NCI-H1694 treated with DMSO at 0.1 percent for 48 hours (cell line): ENCODE measurements at regions not wholly inside any gene's neighbourhood (a gene's known extent, or its start where the extent isn't known, plus 50 kb on each side); places are given as distances from the start of the nearest gene placed in this dataset.
"Not testable (repeated sequence)": the region's sequence is repeated elsewhere in the genome, so short reads cannot be mapped to it uniquely, and the experiment has no call there.

Source experiments
- DNase-seq: peaks from one replicate; lab custom pipeline; 2025; lab: John Stamatoyannopoulos, UW

DNA sequence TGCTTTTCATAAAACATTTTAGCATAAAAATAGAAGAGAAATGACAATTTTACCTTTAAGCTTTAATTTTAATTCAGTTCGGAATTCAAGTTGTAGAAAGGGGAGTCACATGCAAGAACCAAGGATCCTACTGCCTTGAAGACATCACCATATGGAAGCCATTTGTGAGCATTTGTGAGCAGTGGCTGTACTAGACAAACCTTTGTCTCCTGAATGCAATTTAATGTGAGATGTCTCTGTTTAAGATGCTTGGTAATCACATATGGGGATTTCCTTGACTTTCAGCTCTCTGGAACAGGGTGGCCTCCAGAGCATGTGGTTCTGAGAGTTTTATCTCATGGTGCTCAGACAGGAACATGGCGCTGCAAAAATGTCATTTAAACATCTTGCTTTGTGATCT lies 421.8 kb downstream of the NYAP2 start:
- no peak for DNase-seq

DNA sequence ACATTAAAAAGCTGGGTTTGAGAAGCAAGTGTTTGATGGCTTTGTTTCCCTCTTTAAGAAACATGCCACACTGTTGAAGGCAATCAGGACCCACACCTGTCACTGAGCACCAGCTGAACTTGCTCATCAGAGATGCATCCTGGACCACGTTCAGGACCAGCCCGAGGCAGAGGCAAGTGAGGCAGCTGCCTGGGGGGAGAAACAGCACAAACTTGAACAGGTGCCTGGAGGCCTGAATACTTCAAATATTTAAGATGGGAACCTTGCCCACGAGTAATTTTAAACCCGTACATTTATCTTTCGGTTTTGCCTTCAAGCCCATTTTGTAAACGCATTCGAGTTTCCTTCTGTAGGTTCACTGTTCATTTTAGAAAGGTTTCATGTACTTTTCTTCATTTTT lies 421.3 kb downstream of the NYAP2 start:
- no peak for DNase-seq

DNA sequence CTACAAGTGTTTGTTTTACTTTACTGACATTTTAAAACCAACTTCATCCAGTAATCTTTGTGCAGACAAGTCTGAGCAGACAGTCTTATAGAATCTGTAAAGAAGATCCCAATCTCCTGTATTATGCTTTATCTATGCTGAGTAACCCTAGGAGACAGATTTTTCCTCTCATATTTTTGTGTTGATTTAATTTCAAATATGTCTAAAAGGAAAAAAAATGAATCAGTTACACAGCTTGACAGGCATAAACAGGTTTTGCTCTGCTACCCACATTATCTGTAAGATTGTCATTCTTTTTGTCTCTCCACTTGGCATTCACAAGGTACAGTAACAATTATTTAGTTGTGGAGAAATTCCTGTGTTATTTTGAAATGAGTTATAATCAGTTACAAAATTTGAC lies 415.0 kb downstream of the NYAP2 start:
- DNase-seq, result no peak

DNA sequence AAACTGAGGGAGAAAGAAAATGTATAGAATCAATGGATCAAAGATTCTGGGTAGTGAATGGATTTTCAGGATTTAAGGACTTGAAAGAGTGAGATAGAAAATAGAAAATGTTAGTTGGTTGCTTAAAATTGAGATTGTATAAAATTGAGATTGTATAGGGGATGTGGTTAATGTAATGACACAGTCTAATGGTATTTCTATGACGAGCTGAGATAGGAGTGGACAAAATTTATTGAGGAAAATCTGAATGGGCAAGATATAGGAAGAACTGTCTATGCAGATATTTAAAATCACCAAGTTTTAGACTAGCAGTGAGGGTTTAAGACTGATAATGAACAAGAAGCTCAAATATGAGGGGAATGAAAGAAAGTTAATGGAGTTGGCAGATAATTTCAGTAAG lies 406.6 kb downstream of the NYAP2 start:
- DNase-seq, result no peak

DNA sequence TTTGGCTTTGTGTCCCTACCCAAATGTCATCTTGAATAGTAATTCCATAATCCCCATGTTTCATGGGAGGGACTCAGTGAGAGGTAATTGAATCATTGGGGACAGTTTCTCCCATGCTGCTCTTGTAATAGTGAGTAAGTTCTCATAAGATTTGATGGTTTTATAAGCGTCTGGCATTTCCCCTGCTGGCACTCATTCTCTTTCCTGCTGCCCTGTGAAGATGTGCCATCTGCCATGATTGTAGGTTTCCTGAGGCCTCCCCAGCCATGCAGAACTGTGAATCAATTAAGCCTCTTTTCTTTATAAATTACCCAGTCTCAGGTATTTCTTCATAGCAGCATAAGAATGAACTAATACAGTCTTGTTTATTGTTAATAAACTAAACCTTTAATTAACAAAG lies 402.6 kb downstream of the NYAP2 start:
- DNase-seq, result not testable (repeated sequence)

DNA sequence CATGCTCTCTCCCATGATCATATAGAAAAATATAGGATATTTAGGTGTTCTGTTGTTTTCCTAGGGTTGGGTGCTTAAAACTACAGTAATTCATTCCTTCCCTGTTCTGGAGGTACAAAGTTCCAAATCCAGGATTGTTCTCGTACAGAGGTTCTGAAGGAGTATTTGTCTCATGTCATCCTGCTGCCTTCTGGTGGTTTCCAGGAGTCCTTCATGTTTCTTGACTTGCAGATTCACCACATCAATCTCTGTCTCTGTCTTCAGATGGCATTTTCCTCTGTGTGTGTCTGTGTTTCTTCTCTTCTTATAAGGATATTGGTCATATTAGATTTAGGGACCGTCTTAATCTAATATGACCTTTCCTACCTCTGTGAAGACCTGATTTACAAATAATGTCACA lies 397.9 kb downstream of the NYAP2 start:
- DNase-seq, result no peak

DNA sequence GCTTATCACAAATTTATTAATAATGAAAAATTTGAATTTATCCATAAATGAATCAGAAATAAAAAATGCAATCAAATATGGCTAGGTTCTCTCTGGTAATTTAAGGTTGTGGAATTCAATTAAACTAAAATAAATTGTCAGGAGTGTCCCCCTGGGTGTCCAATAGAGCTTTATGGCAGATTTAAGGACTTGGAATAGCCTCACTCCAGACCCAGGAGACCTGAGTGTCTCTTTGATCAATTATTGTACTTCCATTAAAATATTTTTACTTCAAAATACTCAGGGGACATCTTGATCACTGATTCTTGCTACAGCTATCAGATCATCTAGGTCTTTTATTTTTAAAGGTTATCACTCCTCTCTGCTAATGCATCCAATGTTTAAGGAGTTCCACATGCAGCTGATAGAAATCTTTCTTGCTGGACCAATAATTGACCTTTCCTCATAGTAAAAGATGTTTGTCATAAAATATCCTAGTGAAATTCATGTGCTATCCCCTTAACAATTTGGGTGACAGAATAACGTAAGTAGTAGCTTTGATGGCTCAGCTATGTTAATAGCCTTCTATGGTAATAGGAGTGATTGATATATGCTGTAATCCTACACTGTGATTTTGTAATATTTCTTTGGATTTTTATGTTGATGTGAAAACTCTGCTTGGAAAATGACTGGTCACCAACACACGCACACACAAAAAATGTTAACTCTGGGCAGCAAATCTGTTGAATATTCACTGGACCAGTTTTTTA lies 395.3 kb downstream of the NYAP2 start:
- DNase-seq, result no peak

DNA sequence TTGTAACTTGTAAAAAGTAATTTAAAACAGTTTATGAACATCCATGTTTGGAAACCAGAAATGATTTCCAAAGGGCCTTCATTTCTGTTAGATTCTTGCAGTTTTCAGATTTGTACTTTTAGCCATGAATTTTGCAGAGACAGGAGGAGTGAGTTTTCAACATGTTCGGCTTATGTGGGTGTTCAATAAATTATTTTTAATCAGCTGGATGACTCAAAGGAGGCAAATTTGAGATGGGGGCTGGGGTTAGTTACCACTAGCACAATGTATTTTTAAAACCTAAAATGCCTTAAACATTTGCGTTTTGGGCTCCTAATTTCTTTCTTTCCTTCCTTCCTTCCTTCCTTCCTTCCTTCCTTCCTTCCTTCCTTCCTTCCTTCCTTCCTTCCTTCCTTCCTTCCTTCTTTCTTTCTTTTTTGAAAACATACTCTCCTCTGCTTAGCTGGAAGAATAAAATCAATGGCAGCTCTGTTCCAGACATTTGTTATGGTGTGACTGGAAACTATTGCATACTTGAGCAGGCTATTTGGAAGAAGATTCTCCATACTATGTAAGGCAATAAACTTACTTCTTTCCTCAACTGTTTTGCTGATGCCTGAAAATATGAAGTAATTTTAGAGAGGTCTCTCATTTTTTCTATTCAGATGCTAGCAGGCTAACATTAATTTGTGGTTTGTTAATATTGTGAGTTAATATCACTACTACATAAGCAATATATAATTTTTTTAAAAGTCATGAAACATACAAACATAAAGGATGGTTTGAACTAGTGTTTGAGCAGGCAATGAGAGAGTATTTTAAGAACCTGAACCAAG lies 394.4 kb downstream of the NYAP2 start:
- no peak for DNase-seq

DNA sequence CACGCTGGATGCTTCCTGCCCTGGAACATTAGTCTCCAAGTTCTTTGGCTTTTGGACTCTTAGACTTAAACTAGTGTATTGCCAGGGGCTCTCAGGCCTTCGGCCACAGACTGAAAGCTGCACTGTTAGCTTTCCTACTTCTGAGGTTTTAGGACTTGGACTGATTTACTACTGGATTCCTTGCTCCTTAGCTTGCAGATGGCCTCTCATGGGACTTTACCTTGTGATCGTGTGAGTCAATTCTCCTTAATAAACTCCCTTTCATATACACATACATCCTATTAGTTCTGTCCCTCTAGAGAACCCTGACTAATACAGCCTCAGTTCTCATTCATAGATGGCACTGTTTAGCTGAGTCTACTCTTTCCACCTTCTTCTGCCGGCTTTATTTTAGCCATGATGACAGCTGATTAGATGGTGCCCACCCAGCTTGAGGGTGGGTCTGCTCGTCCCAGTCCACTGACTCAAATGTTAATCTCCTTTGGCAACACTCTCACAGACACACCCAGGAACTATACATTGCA lies 389.1 kb downstream of the NYAP2 start:
- DNase-seq, result no peak

DNA sequence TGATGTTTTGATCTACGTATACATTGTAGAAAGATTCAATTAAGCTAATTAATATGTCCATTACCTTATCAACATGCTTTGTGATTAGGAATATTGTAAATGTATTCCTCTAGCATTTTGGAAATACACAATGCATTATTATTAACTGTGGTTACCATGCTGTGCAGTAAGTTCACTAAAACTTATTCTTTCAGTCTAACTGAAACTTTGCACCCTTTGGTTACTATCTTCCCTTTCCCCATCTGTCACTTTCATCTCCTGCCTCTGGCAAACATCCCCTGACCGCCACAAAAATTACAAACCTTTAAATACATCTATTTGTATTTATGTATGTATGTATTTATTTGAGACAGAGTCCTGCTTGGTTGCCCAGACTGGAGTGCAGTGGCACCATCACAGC lies 388.0 kb downstream of the NYAP2 start:
- no peak for DNase-seq

DNA sequence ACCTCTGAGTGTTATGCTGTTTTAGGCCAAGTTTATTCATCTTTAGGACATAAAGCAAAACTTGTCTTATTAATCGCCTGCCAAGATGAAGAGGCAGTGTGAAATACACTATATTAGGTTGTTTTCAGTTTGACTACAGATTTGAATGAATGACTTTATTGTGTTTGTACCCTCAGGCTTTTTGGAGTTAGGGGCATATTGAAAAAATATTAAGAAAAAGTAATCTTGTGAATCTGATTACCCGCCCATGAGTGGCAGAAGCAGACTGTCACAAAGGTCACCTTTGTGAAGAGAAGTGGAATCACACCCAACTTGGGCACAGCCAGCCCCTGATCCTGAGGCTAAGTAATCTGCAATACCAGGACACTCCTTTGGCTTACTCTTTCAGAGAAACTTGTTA lies 382.5 kb downstream of the NYAP2 start:
- DNase-seq, result no peak

DNA sequence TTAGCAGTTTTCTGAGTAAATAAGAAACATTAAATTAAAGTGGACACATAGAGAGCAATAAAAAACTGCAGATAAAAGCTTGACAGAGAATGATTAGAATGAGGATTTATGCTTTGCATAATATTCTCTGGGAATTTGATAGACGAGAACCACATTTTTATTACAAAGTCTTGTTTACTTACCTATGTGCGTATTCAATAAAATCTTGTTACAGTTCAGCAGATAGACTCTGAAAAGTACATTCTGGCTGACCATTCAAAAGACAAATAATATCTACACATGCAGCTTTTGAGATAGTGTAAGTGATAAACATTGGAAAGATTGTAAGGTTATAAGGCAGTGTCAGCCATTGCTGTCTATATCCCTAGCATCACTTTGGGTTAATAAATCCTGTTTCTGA lies 381.6 kb downstream of the NYAP2 start:
- no peak for DNase-seq

DNA sequence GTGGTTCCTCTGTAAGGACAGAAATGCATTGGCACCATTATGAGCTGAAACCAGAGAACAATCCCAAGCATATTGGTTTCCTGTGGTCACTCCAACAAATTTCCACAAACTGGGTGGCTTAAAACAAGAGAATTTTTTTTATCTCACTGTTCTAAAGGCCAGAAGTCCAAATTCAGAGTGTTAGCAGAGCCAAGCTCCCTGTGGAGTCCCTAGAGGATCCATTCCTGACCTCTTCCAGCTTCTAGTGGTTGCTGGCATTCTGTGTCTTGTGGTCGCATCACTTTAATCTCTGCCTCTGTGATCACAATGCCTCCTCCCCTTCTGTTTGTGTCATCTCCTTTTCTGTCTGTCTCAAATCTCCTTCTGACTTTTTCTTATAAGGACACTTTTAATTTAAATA lies 380.3 kb downstream of the NYAP2 start:
- DNase-seq, result no peak

DNA sequence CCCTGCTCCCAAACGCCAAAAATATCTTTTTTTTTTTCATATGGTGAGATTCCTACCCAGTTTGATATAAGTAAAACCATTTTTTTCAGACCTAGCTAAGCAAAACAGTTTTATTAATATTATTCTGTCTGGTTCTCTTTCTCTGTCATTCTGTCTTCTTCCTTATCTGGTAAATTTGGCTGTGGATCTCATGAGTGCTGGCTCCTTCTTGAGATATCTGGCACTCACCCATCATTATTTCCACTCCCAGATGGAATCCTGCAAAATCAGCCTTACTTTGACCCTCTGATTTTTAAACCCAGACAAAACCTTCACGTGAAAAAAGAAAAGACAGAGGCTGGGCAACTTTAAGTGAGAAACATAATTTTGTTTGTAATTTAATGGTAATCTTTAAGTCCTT lies 373.6 kb downstream of the NYAP2 start:
- no peak for DNase-seq

DNA sequence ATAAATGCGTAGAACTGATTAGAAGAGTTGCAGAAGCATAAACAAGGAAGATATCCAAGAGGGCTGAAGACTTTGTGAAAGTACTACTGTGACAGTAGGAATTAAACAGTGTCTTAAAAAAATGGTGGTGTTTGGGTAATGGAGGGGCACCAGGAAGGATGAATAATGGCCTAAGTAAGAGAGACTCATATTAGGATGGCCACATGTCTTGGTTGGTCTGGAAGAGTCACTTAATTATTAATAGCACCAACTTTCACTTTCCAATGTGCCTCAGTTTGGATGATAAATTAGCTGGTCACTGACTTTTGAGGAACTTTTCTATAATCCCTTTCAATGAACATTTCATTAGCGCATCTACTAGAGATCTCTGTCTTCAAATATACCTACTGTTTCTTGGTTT lies 372.2 kb downstream of the NYAP2 start:
- DNase-seq, result no peak

DNA sequence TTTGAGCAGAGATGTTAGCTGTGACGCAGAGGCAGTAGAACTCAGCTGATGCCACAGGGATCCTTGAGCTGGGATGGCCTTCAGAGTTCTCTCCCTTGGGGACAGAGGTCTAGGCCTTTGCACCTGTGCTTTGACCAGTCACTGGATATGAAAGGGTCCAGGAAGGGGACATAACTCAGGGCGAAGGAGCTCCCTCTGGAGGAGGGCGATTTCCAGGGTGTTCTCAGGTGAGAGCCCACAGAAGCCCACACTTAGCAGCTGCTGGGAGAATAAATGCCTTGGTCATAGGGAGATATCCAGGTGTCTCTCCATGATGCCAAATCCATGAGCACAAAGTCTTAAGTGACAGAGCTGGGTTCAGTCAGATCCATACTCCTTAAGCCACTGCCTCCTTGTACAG lies 369.2 kb downstream of the NYAP2 start:
- DNase-seq, result no peak

DNA sequence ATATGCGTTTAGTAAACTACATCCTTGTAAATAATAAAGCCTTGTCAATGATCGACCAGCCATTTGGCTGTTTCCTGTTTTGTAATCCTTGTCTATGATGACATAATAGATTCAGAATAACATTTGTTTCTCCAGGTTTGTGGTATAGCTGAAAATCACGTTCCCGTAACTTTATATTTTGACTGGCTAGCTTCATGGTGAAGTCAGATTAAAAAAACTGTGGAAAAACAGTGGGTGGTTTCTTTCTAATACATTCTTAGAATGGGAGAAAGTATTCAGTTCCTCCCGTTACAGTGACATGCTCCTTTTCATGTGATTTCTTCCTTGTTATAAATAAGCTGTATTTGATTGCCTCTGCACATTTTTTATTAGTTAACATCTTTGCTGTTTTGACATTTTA lies 366.9 kb downstream of the NYAP2 start:
- no peak for DNase-seq

DNA sequence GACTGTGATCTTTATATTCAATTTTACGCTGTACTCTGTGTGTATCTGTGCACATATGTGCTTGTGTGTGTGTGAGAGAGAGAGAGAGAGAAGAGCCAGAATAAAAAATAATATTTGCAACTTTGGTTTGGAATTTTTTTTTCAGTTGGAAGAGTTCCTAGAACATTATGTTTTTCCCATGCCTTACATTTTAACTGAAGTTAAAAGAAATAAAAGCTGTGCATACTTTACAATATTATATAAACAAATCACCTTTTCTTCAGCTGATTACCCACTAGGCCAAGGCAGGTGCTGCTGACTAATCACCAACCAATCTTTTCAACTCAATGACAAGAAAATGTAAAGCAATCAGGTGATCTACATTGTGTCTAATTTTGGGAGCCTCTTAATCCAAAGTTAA lies 366.3 kb downstream of the NYAP2 start:
- no peak for DNase-seq

DNA sequence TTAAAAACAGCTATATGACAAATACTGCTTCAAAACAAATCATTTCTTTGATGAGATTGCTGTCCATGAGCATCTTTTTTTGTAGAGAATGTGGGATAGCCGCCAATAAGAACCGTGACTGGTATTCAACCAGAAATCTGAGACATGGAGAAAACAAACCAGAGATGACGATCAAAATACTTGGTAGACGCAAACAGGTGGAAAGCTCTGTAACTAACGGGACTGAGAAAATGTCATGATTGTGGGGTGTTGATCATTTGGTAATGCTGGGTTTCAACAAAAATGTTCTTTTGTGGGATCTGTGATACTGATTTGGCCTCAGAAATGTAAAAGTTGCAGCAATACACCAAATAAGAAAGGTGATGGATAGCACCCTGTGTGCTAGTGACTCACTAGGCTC lies 364.8 kb downstream of the NYAP2 start:
- no peak for DNase-seq

DNA sequence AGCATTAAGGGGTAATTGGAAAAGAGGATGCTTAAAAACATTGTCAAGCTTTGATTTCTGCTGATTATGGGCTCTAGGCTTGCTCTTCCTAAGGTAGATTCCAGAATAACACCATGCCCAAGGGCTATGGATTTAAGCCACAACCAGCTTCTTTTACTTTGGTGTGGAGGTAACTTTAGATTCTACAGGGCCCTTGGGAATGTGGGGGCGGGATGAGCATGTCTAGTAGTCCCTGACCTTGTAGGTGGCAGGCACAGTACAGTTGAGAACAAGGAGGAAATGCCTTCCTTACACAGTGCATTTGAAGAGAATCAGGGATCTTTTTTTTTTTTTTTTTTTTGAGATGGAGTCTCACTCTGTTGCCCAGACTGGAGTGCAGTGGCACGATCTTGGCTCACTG lies 364.2 kb downstream of the NYAP2 start:
- no peak for DNase-seq

DNA sequence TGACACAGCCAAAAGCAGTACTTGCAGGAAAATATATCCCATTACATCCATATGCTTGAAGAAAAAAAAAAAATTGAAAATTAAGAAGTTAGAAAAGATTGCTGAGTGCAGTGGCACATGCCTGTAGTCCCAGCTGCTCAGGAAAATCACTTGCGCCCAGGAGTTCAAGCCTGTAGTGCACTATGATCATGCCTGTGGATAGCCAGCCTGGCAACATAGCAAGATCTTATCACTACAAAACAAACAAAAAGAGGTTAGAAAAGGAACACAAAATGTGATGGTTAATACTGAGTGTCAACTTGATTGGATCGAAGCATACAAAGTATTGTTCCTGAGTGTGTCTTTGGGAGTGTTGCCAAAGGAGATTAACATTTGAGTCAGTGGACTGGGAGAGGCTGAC lies 361.9 kb downstream of the NYAP2 start:
- no peak for DNase-seq

DNA sequence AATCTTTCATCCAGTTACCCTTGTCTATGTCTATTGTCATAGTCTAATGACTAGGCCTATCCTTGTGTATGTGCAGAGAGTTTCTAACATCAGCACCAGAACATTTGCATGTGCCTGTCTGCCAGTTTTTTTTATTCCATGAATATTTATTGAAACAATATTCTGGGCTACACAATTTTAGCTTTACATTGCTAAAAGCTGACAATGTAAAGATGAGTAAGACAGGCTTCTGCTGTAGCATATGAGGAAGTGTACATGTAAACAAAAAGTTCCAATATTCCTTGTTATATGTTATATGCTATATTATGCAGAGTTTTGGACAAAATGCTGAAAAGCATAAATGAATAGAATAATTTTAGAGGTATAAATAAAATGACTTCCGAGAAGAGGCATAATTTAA lies 357.7 kb downstream of the NYAP2 start:
- no peak for DNase-seq

DNA sequence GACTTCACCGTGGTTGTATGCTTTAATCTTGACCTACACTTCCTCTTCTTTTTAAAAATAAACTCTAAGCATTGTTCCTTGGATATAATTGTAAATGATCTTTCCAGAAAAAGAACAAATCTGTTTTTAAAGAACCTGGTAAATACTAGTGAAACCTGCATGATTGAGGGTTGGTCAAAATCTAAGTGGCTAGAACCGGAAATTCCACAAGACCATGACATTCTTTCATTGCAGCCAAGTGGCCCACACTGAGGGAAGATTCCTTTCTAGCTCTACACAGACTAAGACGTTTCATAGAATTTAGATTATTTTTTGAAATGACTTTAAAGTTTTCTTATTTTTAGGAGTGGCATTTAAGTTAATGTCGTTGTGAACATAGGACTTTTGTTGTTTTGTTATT lies 356.7 kb downstream of the NYAP2 start:
- DNase-seq, result no peak

DNA sequence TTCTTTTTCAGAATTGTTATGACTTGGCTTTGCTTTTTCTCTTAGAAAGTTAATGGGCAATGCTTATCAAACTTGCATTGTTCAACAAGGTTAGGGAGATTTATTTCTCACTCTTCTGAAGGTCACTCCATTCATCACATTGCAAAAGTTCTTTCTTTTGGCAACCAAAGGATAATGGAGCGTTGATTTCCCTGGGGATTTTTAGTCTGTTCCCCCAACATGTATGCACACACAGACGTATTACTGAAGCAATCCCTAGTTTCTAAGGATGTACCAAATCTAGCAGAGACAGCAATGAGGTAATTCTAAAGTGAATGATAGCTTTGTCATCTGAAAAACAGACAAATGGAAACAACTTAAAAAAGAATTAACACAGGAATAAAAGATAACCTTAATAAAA lies 349.1 kb downstream of the NYAP2 start:
- DNase-seq, result no peak
